ENCODE measurements at regions not wholly inside any gene's neighbourhood (a gene's known extent, or its start where the extent isn't known, plus 50 kb on each side); places are given as distances from the start of the nearest gene placed in this dataset.

GRCh38 chr5:107228226-107228625 lies 442.5 kb downstream of the EFNA5 start:
- TF ChIP-seq POLR2AphosphoS5 (IDR thresholded peaks at IDR 0.05; ENCODE audit: borderline replicate concordance, low read depth, low read length) (no peak), FOXP2 (optimal IDR thresholded peaks at IDR 0.05; ENCODE audit: control extremely low read depth, extremely low read length, insufficient read depth) (no peak), EZH2 (IDR thresholded peaks at IDR 0.05) (no peak)
- H3K4me3 ChIP-seq: no peak overlapping the region
- no peaks in the 10 kb centered on the region for H3K36me3 ChIP-seq (ENCODE audit: insufficient read depth, low read length)
- no peaks in the 10 kb centered on the region for H3K9me3 ChIP-seq (ENCODE audit: low read depth, low read length)
- no peak overlapping the region for H3K9ac ChIP-seq (ENCODE audit: insufficient read length)
- DNase-seq (ENCODE audit: low read depth, low spot score): no peak
- no peak overlapping the region for H3K27ac ChIP-seq

- Histone ChIP-seq H3K4me3 (no peak overlapping the region), H3K36me3 (ENCODE audit: insufficient read depth, low read length) (no peaks in the 10 kb centered on the region), H3K27ac (no peak overlapping the region), H3K9me3 (ENCODE audit: low read depth, low read length) (no peaks in the 10 kb centered on the region), H3K9ac (ENCODE audit: insufficient read length) (no peak overlapping the region)
- TF ChIP-seq FOXP2 (optimal IDR thresholded peaks at IDR 0.05; ENCODE audit: control extremely low read depth, extremely low read length, insufficient read depth) (no peak), EZH2 (IDR thresholded peaks at IDR 0.05) (no peak), POLR2AphosphoS5 (IDR thresholded peaks at IDR 0.05; ENCODE audit: borderline replicate concordance, low read depth, low read length) (no peak)
- DNase-seq (ENCODE audit: low read depth, low spot score): no peak
Measured at GRCh38 chr5:107224272-107224671, 446.5 kb downstream of the EFNA5 start.

DNA sequence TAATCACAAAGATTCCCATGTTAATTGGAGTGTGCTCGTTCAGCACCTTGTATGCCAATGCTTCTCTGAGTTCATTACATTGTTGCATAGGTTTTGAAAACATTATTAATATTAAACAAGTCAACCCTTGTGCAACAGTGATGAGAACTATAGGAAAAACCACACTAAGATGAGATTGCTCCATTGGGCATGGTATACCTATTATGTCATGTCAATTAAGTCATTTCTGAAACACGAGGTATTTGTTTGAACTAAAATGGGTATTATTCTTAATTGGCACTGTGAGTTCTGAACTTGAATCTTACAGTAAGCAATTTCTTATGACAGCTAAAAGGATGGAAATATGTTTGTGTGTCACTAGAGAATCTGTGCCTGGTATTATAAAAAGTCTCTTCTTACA lies 447.7 kb downstream of the EFNA5 start:
- TF ChIP-seq EZH2 (IDR thresholded peaks at IDR 0.05) (no peak), POLR2AphosphoS5 (IDR thresholded peaks at IDR 0.05; ENCODE audit: borderline replicate concordance, low read depth, low read length) (no peak), FOXP2 (optimal IDR thresholded peaks at IDR 0.05; ENCODE audit: control extremely low read depth, extremely low read length, insufficient read depth) (no peak)
- H3K9me3 ChIP-seq (ENCODE audit: low read depth, low read length): no peaks in the 10 kb centered on the region
- H3K9ac ChIP-seq (ENCODE audit: insufficient read length): no peak overlapping the region
- no peak for DNase-seq (ENCODE audit: low read depth, low spot score)
- H3K36me3 ChIP-seq (ENCODE audit: insufficient read depth, low read length): no peaks in the 10 kb centered on the region
- no peak overlapping the region for H3K4me3 ChIP-seq
- no peak overlapping the region for H3K27ac ChIP-seq

GRCh38 chr5:107219993-107220392 lies 450.7 kb downstream of the EFNA5 start:
- no peak overlapping the region for H3K9ac ChIP-seq (ENCODE audit: insufficient read length)
- H3K9me3 ChIP-seq (ENCODE audit: low read depth, low read length): no peaks in the 10 kb centered on the region
- no peak for DNase-seq (ENCODE audit: low read depth, low spot score)
- H3K36me3 ChIP-seq (ENCODE audit: insufficient read depth, low read length): no peaks in the 10 kb centered on the region
- H3K4me3 ChIP-seq: no peak overlapping the region
- TF ChIP-seq EZH2 (IDR thresholded peaks at IDR 0.05) (no peak), FOXP2 (optimal IDR thresholded peaks at IDR 0.05; ENCODE audit: control extremely low read depth, extremely low read length, insufficient read depth) (no peak), POLR2AphosphoS5 (IDR thresholded peaks at IDR 0.05; ENCODE audit: borderline replicate concordance, low read depth, low read length) (no peak)
- no peak overlapping the region for H3K27ac ChIP-seq

- TF ChIP-seq FOXP2 (optimal IDR thresholded peaks at IDR 0.05; ENCODE audit: control extremely low read depth, extremely low read length, insufficient read depth) (no peak), POLR2AphosphoS5 (IDR thresholded peaks at IDR 0.05; ENCODE audit: borderline replicate concordance, low read depth, low read length) (no peak), EZH2 (IDR thresholded peaks at IDR 0.05) (no peak)
- Histone ChIP-seq H3K9ac (ENCODE audit: insufficient read length) (no peak overlapping the region), H3K9me3 (ENCODE audit: low read depth, low read length) (no peaks in the 10 kb centered on the region), H3K27ac (no peak overlapping the region), H3K4me3 (no peak overlapping the region), H3K36me3 (ENCODE audit: insufficient read depth, low read length) (no peaks in the 10 kb centered on the region)
- DNase-seq (ENCODE audit: low read depth, low spot score): no peak
Measured at GRCh38 chr5:107218457-107219193, 452.1 kb downstream of the EFNA5 start.

- no peak overlapping the region for H3K9ac ChIP-seq (ENCODE audit: insufficient read length)
- no peaks in the 10 kb centered on the region for H3K36me3 ChIP-seq (ENCODE audit: insufficient read depth, low read length)
- H3K9me3 ChIP-seq (ENCODE audit: low read depth, low read length): no peaks in the 10 kb centered on the region
- TF ChIP-seq EZH2 (IDR thresholded peaks at IDR 0.05): no peak
- no peak for TF ChIP-seq FOXP2 (optimal IDR thresholded peaks at IDR 0.05; ENCODE audit: control extremely low read depth, extremely low read length, insufficient read depth)
- no peak for TF ChIP-seq POLR2AphosphoS5 (IDR thresholded peaks at IDR 0.05; ENCODE audit: borderline replicate concordance, low read depth, low read length)
- H3K27ac ChIP-seq: no peak overlapping the region
- no peak overlapping the region for H3K4me3 ChIP-seq
- no peak for DNase-seq (ENCODE audit: low read depth, low spot score)
Measured at GRCh38 chr5:107217721-107218130, 453.0 kb downstream of the EFNA5 start.

GRCh38 chr5:107216587-107216986 lies 454.1 kb downstream of the EFNA5 start:
- no peak overlapping the region for H3K9ac ChIP-seq (ENCODE audit: insufficient read length)
- H3K27ac ChIP-seq: no peak overlapping the region
- no peak overlapping the region for H3K4me3 ChIP-seq
- no peak for DNase-seq (ENCODE audit: low read depth, low spot score)
- no peaks in the 10 kb centered on the region for H3K36me3 ChIP-seq (ENCODE audit: insufficient read depth, low read length)
- no peaks in the 10 kb centered on the region for H3K9me3 ChIP-seq (ENCODE audit: low read depth, low read length)
- TF ChIP-seq FOXP2 (optimal IDR thresholded peaks at IDR 0.05; ENCODE audit: control extremely low read depth, extremely low read length, insufficient read depth) (no peak), POLR2AphosphoS5 (IDR thresholded peaks at IDR 0.05; ENCODE audit: borderline replicate concordance, low read depth, low read length) (no peak), EZH2 (IDR thresholded peaks at IDR 0.05) (no peak)

GRCh38 chr5:107215611-107216010 lies 455.1 kb downstream of the EFNA5 start:
- Histone ChIP-seq H3K36me3 (ENCODE audit: insufficient read depth, low read length) (no peaks in the 10 kb centered on the region), H3K9ac (ENCODE audit: insufficient read length) (no peak overlapping the region), H3K4me3 (no peak overlapping the region), H3K9me3 (ENCODE audit: low read depth, low read length) (no peaks in the 10 kb centered on the region), H3K27ac (no peak overlapping the region)
- DNase-seq (ENCODE audit: low read depth, low spot score): no peak
- TF ChIP-seq FOXP2 (optimal IDR thresholded peaks at IDR 0.05; ENCODE audit: control extremely low read depth, extremely low read length, insufficient read depth) (no peak), POLR2AphosphoS5 (IDR thresholded peaks at IDR 0.05; ENCODE audit: borderline replicate concordance, low read depth, low read length) (no peak), EZH2 (IDR thresholded peaks at IDR 0.05) (no peak)

DNA sequence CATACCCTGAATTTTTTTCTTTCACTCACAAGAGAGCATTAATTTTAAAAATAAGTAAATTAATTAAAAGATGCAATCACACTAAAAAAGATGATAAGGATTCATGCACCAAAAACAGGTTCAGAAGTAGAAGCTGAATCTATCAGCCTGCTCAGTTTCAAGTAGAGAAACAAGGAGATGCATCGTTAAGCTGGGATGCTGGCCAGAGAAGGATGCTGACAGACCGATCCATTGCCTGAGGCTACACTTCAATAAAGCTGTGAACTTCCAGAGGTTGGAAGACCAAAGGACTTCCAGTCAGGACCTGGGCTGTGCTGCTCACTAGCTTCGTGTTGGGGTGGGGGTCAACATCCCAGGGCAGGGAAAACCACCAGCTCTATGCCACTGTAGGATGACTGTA lies 457.7 kb downstream of the EFNA5 start:
- no peak overlapping the region for H3K27ac ChIP-seq
- H3K9ac ChIP-seq (ENCODE audit: insufficient read length): no peak overlapping the region
- DNase-seq (ENCODE audit: low read depth, low spot score): no peak
- H3K9me3 ChIP-seq (ENCODE audit: low read depth, low read length): no peaks in the 10 kb centered on the region
- TF ChIP-seq POLR2AphosphoS5 (IDR thresholded peaks at IDR 0.05; ENCODE audit: borderline replicate concordance, low read depth, low read length) (no peak), FOXP2 (optimal IDR thresholded peaks at IDR 0.05; ENCODE audit: control extremely low read depth, extremely low read length, insufficient read depth) (no peak), EZH2 (IDR thresholded peaks at IDR 0.05) (no peak)
- H3K4me3 ChIP-seq: no peak overlapping the region
- H3K36me3 ChIP-seq (ENCODE audit: insufficient read depth, low read length): no peaks in the 10 kb centered on the region

All from SK-N-MC (cell line).